HG03354 (cell line): ENCODE measurements at regions not wholly inside any gene's neighbourhood (a gene's known extent, or its start where the extent isn't known, plus 50 kb on each side); places are given as distances from the start of the nearest gene placed in this dataset.

Source experiments
- ATAC-seq: cut with Tn5 transposase; IDR thresholded peaks from one replicate; pipeline ENCODE4 v1.9.1; 2021; ENCODE audit warnings: mild to moderate bottlenecking; ENCODE audit not compliant: unreplicated experiment, poor library complexity, severe bottlenecking

DNA sequence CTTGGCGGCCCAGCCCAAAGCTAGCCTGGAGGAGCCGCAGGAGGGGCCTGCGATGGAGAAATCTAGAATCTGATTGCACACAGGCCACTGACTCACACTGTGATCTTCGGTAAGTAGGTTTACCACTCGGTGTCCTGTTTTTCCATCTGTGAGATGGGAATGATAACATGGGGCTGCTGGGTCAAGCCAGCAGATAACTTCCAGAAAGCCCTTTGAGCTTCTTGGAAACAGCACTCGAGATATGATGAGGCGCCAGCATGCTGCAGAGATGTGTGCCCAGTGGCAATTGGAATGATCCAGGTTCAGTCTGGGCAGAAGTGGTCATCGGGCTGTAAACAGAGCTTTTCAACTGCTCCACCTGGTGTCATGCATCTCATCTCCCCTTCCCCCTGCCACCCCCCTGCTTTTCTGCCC, 771.3 kb upstream of the TBX3 start:
- no peak for ATAC-seq

DNA sequence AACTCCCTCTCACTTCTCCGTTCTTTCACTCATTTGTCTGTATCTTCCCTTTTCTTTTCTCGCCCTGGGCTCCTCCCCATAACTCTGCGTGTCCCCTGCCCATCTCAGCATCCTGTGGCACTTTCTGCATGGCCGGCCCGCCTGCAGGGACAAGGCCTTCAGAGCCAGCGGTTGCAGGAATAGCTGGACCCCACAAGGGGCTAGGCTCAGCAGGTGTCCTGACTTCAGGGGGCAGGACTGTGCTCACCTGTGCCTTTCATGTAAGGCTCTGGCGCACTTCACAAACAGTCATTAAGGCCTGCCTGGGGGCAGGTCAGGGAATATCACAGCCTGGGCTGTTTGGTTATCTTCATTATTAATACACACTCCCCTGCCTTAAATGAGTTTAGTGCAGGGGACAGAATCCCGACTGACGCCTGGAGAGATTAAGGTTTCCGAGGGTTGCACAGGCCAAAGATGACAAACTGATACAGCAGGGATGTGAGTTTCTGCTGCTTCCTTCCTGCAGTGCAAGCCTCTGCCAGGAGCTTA, 768.8 kb upstream of the TBX3 start:
- no peak for ATAC-seq

DNA sequence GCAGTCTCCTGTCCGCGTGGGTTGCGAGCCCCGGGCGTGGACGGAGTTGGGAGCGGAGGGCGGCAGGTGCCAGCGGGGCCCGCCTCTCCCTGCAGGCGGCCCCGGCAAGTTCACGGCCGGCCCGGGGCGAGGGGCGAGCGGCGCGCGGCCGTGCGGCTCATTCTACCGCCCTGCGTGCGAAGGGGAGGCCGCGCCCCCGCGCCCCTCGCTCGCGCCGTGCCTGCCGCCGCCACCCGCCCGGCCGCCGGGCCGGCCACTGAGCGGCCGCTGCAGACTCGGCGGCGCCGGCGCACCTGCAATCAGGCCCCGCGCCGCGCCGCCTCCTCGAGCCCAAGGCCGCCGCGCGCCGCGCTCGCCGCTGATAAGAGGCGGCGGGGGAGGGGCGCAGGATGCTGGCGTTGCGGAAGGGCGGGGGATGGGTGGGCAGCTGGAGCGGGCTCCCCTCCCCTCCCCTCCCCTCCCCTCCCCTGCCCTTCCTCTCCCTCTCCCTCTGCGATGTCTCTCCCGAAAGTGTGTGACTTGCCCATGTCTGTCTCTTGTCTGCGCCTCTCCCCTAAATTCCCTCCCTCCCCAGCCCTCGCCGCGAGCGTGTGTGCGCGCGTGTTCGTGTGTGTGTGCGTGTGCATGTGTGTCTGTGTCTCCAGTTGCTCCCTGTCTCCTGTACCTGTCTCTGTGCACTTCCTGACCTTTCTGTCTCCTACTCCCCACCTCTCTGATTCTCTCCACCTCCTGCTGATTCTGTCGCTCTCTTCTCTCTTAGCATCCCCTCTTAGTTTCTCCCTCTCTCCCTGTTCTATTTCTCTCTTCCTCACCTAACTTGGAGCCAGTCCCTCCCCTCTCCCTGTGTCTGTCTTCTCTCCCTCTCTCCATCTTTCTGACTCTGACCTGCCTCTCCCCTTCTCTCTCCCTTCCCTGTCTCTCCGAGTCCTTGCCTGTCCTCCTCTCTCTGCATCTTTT, 768.1 kb upstream of the TBX3 start:
- peak; percentile 50 for ATAC-seq

DNA sequence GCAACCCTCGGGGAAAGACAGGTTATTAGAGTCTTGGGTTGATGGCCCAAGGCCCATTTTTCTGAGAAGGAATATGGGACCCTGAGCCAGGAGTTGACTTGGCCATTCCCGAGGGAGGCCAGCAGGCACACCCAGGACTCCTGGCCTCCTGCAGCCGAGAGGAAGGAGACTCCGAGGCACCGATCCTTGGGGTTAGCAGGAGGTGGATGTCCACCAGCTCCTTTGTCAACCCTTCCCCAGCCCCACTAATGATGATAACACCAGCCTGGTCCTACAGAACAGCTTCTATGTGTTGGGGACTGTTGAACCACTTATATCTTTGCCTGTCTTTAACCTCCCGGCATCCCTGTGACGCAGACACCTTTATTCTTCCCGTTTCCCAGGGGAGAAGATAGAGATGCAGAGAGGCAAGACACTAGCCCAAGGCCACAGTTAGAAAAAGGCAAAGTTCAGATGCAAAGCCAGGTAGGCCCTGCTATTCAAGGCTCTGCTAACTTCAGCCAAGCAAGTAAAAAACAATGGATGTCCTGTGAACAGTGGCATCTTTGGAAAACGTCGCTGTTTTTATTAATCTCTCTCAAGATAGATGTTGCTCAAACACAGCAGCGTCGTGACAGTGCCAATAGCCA, 767.3 kb upstream of the TBX3 start:
- ATAC-seq = no peak

DNA sequence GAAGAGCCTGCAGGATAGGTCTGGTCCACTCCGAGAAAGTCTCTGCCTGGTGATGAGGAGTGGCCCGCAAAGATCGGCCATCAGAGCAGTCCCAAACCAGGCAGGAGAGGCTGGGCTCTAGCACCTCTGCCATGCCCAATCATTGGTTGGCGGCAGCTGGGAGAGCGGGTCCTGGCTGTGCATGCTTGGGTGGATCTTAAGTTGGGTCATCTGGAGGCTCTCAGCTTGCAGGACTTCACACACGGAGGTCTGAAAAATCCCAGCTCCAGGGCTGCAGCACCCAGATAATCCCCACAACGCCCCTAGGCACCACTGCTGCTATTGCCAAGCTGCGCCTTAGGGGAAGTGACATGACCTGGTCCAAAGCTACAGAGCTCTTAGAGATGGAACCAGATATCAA, 766.7 kb upstream of the TBX3 start:
- ATAC-seq = no peak

DNA sequence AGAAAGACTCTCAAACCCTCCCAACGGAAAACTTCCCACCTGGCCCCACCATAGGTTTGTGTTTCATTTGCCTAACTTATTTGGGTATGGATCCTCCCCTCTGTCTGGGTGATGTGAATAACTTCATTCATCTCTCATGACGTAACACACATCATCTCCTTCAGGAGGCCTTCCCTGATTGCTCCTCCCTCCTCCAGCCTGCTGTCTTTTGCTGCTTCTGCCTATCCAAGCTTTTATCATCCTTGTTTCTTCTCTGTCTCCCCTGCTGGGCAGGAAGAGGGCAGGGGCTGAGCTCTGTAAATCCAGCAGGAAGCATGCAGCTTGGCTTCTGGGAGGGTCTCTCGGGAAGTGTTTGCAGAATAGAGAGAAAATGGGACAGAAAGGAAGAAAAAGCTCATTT, 766.0 kb upstream of the TBX3 start:
- no peak for ATAC-seq

DNA sequence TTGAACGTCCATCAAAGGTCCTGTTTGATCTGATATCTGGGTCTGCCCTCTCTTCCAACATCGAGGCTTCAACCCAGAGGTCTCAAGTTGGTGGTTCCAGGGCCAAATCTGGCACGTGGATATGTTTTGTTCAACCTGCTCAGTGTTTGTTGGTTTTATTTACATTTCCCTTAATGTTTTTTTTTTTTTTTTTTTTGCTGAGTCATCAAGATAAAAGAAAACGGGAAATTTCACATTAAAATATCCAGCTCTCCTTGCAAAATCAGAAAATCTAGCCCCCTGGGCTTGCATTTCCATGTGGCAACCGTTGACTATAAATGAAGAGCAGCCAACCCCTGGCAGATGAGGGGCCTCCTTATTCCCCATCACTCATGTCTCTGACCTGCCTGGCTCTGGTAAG, 765.6 kb upstream of the TBX3 start:
- no peak for ATAC-seq

DNA sequence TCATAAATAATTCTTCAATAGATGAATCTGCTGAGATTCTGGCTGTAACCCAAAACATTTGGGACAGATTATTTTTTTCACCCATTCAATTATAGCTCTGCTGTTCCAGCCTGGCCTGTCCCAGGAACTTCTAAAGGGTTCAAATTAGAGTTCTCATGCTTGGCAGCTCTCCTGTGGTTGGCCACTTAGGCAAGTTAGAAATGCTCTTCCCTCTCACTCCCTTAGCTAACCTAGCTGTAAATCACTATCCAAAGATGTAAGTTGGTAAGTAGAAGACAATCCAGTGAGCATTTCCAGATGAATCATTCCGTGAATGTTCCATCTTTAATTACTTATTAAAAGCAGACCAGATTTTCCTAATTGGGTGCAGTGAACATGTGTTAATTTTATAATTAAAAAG, 760.4 kb upstream of the TBX3 start:
- no peak for ATAC-seq

DNA sequence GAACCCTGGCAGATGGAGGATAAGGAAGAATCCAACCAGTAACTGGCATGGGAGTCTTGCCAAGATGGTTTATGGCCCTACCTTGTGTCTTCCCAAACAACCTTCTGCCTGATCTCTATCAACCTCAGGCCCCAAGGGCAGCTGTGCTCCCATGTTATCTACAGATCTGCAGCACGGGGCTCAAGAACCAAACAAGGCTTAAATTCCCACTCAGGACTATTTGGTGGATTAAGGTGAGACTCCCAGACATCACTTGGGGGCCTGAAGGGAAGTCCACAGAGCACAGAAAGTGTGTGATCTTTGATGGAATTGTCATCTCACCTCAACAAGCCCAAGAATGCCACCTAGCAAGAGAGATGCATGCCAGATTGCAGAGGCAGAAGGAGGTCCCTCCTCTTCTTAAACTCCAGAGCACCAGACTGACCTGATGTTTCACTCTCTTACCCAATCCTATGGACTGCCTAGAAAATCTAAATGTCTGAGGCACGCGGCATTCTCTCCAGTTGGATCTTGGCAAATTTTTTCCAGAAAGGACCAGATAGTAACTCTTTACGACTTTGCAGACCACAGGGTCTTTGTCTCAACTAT, 759.5 kb upstream of the TBX3 start:
- ATAC-seq = no peak

DNA sequence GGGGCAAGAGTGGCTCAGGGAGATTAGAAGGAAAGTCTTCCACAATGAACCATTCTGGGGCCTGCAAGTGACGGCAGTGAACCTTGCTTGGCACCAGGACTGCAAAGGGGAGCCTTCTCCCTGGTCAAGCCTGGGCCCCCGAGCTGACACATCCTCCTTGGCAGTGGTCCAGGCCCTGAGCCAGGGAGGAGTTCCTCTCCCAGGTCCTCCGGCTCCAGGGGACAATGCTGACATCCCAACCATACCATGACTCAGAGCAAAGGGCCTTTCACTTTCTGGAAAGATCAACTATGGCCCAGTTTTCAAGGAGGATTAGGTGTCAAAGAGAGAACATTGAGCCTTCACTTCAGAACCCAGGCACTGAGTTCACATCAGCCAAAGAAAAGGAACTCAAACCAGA, 756.5 kb upstream of the TBX3 start:
- ATAC-seq = no peak

DNA sequence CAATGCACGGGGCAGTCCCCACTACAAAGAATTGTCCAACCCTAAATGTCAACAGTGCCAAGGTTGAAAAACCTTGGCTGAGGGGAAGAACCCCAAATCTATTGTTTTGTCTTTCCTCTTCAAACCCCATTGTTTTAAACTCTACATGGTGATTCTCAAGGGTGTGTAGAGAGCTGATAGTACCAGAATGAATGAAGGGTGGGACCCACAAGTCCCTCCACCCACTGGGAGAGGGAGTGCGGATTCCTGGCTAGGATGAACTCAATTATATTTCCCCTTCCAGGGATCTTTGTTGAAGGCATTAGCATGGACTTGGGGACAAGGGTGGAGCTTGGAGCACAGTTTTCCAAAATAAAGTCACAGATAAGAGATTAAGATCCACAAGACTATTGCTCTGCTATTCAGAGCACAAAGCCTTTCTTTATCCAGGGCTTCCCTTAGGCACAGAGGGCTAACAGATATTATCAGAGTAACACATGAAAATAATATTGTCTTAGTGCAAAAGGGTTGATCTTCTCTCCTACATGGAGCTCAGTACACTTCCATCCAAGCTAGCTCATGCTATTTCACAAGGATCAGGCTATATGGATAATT, 755.1 kb upstream of the TBX3 start:
- ATAC-seq = no peak

DNA sequence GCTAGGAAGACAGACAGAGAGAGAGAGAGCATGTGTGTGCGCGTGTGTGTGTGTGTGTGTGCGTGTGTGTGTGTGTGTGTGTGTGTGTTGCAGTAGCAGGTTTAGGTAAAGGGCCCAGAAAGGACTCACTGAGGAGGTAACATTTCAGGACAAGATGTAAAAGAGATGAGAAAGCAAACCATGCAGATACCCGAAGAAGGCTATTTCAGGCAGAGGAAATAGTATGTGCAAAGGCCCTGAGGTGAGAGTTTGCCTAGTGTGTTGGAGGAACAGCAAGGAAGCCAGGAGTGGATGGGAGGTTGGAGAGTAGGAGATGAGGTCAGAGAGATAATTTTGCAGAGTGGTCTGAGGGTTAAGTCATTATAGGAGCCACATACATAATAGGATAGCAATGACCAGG, 754.3 kb upstream of the TBX3 start:
- no peak for ATAC-seq

DNA sequence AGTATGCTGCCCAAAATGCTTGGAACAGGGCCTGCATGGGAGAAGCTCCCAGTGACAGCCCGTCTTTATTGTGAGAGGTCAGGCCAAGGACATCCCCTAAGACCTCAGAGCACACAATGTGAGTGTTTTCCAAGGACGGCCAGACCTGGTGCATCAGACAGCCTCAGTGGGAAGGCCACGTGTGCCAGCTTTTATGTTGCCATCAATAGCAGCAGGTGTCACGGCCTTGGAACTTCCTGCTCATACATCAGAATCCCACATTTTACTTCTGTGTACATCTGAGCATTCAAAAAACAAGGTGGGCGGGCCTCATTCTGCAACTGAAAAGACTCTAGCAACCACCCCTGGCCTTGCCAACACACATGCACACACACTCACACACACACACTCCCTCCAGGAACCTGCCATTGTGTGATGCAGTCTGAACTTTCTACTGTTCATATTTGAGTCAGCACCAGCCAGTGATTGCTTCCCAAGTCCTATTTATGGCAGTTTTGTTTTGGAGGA, 753.1 kb upstream of the TBX3 start:
- ATAC-seq = no peak

DNA sequence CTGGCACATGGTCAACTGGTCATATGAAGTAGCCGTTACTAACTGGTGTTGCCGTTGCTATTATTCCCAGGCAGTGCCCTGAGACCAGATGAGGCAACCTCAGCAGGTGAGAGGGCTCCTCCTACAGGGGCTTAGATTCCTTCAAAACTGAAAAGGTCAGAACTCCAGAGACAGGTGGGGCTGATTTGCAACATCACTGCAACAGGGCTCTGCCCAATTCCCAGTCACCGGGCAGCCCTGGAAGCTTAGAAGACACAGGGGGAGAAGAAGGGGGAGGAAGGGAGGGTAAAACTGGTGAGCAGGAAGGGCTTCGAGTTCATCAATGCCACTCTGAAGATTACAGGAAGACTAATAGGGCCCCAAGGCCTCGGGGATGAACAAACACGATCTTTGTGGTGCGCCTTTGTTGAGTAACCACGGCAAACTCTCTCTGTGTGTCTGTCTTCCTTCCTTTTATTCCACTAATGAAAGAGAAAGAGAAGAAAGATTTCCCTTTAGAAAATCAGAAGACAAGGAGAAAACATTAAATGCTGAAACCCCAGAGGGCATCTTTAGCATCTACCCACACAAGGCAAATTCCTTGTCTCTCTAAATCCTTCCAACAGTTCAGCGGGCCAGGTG, 749.1 kb upstream of the TBX3 start:
- no peak for ATAC-seq

DNA sequence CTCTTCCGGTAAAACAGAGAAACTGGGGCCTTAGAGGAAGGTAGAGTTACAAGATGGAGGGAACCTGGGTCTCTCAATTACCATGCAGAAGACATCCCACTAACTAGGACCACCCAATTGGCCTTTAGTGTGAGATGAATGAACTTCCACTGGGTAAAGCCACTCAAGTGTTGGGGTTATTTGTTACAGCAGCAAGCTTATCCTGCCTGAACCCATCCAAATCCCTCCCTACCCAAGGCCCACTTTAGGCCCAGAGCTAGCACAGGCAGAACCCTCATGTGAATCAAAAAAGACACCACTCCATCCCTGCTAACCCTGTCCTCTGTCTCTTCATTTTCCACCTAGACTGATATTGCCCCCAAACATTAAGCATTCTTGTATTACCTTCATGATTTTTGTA, 746.7 kb upstream of the TBX3 start:
- no peak for ATAC-seq

DNA sequence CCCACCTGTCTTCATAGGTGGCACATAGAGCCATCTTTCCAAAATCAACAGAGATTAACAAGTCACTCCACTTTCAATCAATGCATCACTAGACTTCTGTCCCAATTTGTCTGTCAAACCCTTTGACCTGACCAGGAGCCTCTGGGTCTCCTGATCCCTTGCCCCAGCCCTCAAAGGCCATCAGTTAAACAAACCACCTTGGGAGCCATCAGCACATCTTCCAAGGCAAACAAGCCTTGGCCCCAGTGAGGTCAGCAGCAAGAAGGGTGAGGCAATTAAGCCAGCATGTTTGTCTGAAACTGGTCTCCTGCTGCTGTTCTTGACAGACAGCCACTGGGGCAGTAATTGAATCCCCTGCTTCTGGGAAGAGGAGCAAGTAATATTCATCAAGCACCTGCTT, 742.8 kb upstream of the TBX3 start:
- no peak for ATAC-seq

DNA sequence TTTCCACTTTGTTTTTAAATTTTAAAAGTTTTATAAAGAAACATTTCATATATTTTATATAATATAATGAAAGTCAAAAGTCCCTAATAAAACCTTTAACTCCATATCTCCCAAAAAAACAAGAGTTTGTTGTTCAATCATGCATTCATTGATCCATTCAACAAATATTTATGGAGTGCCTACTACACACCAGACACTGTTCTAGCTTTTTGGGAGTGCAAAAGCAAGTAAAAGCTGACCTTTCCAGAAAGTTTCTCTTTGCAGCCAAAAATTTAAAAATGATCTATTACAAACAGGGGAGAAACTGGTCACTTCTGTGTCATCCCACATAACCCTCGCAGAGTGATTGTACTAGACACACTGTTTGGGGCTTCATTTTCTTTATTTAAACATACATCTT, 740.0 kb upstream of the TBX3 start:
- ATAC-seq = no peak

DNA sequence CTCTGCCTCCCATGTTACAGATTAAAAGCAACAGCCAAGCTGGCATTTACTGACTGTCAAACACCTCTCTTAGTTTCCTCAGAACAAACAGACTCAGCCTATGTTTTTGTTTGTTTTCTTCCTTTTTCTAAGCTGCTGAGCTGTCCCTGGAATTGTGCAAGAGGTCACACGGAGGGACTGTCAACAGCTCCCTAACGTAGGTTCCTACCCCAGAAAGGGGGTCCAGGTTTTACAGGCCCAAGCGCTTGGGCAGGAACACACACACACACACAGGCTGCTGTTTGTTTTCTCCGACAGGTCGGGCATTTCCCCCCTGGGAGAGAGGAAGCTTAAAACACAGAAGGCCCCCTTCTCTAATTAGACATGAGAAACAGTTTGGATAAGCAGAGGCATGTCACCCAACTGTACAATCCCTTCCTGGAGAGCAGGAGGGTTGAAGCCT, 739.6 kb upstream of the TBX3 start:
- no peak for ATAC-seq

DNA sequence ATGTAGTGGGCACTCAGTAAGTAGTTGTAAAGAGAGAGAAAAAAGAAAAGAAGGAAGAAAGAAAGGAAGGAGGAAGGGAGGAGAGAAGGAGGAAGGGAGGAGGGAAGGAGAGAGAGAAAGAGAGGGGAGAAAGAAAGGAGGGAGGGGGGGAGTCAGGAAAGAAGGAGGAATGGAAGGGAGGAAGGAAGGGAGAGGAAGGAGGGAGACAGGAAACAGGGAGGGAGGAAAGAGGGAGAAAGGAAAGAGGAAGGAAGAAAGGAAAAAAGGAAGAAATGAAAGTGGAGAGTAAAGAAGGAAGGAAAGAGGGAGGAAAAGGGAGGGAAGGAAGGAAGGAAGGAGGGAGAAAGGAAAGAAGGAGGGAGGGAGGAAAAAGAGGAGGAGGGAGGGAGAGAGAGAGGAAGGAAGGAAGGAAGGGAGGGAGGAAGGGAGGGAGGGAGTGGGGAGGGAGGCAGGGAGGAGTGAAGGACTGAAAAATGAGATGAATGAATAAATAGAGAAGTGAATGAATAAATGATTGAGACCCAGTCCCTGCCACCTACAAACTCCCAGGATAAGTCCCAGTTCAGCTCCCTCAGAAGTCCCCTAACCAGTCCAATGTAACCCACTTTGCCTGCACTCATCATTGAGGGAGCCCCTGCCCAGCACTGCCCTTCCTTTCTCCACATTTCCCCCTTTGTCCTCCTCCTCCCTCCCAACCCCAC, 739.0 kb upstream of the TBX3 start:
- ATAC-seq = no peak
